GF-D8 (cell line): ENCODE measurements at regions not wholly inside any gene's neighbourhood (a gene's known extent, or its start where the extent isn't known, plus 50 kb on each side); places are given as distances from the start of the nearest gene placed in this dataset.

Experiments
- DNase-seq: peaks from one replicate; lab custom pipeline; 2025; lab: John Stamatoyannopoulos, UW

DNA sequence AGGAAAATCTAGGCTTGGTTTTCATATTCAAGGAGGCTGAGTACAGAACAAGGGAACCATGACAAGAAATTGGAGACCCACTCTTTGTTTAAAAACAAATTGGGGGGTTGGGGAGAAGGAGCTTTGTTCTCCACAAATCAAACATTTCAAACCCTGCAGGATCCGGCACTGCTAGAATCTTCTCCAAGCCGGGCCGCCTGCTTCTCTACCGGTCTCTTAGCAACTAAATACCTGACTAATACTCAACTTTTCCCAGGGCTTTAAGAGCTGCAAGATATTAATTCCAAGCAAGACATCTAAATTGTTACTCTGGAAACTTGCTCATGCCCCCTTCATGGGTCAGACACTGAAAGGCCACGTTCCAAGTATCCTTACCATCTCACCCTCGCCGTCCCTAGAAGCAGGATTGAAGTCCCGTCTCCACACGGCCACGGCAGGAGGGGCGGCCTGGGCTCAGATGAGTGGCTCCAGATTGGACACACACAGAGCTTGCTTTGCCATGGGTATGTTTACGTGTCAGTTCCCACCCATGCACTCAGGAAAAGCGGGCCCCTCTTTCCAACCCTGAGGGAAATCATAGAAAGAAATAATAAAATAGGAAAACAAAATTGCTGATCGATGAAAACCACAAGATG lies 126.4 kb upstream of the CDH4 start:
- no peak for DNase-seq

DNA sequence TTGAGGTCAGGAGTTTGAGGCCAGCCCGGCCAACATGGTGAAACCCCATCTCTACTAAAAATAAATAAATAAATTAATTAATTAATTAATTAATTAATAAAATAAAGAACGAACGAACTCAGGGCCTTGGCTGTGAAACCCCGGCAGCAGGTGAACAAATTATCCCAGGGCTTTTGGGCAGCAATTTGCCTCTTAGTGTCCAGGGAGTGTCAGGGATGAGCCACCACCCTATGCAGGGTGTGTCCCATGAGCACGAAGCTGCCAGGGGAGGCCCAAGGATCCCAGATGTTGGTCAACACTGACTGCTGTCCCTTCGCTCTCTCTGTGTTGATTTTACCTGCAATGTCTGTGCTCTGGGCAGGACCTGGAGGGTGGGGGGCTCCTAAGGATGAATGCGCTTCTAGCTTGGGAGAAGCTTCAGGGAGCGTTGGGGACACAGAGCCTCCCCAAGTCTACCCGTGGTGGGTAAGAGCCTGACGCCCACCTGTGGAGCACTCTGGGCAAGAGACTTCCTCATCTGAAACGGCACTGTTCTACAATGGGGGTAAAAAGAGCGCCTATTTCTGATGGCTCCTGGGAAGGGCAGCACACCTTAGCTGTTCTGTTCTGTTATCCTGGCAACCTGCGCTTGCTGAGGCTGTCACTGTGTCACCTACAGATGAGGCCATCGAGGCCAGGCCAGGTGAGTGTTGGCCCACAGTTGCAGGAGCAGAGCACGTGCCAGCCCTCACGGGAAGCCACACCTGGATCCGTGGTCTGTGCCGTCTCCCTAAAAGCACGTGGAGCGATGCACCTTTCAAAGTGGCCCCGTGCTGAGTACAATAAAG lies 125.5 kb upstream of the CDH4 start:
- no peak for DNase-seq

DNA sequence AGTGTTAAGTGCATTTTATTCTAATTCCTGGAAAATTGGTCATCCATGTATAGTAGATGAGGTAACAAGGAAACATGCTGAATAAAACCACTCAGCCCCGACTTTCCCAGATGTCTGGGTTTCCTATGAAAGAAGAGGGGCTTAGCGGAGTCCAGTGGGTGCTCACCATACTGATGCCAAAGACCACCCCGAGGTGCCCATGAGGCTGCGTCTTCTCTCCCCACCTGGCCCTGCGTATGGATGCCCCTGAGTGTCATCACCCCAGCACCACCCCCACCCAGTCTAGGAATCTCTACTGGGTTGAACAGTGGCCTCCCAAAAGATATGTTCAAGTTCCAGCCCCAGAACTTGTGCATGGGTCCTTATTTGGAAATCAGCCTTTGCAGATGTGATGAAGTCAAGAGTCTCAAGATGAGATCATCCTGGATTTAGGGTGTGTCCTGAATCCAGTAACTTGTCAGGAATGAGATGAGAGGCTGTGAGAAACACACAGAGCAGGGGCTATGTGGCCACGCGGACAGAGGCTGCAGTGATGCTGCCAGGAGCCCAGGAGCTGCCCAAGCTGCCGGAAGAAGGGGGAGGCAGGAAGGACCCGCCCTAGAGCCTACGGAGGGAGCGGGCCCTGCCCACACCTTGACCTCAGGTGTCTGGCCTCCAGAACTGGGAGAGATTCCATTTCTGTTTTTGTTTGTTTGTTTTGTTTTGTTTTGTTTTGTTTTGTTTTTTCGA lies 124.6 kb upstream of the CDH4 start:
- no peak for DNase-seq

DNA sequence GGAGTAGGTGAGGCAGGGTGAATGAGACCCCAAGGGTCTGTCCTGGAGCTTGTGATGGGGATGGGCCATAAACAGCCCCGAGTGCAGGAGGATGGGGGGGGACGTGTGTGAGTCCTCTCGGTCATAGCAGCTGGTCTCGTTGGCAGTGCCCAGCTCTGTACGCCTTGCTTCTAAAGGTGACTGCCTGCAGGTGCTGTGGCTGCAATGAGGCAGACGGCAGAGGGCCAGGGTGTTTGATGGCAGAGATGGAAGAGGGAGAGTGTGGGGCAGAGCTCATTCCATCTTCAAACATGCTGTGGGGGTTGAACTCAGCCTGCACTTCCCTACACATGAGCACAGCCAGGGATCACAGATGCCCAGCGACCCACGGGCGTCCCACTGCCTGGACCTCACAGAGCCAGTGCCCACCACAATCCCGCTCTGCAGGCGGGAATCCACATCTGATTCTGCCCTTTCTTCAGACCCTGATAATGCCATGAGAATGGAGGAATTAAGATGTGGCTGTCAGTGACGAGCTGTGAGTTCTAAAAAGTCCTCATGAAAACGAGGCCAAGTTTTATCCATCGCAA lies 123.3 kb upstream of the CDH4 start:
- no peak for DNase-seq

DNA sequence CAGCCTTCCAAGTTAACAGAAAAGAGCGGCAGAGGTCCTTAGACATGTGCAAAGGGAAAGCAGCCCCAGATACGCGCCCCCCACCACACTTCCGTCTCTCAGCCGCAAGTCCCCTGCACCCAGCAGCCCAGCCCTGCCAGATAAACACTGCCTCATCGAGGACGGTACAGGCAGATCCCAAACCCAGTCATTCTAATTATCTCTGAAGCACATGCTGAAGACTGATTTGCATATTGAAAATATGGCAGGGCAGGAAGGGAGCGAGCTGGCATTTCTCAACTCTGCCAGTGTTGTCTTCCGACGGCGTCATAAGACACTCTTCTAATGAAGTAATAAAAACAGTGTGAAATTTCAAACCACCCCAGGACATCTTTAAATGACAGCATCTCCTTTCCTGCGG lies 122.8 kb upstream of the CDH4 start:
- DNase-seq = no peak

DNA sequence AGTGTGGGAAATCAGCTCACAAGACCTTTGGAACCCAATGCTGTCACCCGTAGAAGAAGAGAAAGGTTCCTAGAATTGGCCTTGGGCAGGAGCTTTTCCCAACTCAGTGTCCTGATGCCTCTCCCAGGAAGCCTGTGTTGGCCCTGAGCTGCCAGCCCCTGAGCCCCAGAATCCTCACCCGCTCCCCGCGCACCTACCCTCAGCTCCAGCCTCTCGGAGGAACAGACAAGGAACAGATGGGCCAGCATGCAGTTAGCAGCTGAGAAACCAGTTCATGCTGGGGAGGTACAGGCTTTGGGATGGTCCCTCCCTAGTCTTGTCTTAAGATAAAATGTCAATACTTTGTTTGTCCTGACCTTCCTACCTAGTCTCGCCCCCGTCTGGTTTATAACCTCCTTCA lies 121.9 kb upstream of the CDH4 start:
- DNase-seq = no peak

DNA sequence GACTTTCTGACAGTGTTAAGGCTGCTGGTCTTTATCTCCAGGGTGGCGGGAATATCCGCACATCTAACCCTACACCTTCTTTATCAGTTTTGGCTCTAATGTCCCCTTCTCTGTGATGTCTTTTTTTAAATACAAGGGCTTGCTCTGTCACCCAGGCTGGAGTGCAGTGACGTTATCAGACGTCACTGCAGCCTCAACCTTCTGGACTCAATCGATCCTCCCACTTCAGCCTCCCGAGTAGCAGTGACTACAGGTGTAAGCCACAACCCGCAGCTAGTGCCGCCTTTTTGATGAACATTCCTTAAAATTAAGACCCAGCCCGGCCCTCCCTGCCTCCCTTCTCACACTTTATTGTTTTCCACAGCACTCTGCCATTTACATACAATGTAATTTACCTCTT lies 120.1 kb upstream of the CDH4 start:
- DNase-seq = no peak

DNA sequence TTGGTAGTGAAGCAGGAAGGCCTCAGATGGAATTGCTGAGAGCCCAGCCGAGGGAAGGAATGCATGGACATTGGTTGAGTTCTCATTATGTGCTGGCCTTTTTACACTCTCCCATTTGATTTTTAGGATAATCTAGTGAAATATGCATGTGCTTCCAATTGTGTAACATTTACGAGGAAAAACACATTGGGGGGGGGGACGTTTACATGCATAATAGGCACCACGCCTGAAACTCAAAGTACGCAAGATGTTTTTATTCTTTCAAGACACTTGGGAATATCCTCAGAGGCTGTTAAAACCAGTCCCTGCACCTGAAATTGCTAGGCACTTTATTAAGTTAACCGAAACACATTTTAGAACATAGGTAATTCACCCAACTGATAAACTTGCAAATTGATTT lies 118.5 kb upstream of the CDH4 start:
- DNase-seq = no peak

DNA sequence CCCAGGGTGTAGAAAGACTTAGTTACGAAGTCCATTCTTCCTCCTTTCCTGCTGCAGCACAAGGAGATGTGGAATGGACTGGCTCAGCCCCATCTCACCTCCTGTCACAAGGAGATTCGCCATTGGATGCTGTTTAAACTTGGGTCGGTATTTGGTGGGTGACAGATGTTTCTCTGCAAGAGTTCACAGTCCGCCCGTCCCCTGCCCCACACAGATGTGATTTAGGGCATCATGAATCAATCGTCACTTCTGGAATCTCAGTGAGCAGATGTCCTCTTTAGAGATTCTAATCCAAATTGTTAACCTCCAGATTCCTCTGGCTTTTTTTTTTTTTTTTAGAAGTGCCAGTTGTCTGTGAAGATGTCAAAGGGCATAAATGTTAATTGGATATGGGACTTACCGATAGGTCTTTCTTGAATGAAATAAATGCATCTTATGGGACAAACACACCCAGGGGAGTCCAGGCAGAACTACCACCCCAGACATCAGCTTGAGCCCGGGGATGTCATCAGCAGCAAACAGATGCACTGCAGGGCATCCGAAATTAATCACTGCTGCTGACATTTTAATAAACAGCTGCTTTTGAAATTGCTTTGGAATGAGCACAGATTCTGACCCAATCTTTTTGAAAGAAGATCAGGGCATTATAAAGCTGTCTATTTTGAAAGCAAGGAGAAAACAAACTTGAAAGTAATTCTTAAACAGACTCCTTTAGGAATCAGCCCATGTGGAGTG lies 117.6 kb upstream of the CDH4 start:
- DNase-seq = no peak

DNA sequence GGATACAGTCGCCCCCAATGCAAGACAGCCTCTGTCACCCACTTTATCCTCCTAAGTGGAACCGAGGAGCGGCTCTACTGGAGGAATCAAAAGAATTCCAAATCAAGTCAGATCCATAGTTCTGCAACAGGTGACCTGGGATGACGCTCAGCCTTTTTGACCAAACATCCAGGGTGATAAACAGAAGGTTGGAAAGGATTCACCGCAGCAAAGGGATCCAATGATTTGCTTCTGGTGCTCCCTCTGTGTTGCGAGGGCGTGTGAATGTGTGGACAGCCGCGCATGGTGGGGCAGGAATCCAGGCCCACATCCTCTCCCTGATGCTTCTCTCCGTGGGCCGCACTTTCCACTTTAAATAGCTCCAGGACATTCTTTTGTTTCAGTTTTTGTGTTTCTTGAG lies 116.8 kb upstream of the CDH4 start:
- DNase-seq = no peak

DNA sequence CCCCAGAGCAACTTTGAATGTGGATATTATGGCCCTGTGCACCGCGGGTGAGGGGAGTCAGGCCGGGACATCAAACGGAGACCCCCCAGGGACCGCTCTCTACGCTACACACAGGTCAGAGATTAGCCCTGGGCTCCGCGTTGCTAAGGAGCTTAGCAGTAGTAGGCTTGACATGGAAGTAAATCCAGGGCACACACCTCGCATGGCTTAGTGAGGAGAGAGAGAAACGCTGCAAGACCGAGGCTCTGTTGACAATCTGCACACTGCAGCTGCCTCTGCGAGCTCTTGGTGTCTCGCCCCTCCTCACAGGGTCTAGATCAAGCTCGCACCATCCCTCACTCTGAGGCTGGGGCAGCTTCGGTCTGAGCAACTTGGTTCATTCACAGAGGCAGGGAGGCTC lies 116.1 kb upstream of the CDH4 start:
- no peak for DNase-seq

DNA sequence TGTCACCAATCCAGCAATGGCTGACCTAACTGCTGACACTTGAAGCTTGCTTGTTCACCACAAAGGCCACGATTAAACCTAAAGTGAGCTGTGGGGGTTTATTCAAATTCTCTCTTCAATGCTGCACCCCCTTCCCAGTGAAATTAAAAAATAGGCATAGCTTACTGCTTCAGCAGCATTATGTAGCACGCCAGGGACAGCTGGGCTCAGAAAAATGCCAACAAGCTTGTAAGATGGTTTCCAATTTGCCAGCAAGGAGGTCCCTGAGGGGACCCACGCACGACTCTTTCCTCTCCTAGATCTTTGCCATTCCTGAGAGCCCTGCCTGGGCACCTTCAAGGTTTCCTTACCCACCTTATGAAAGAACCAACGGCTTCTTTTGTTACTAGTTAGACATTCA lies 113.5 kb upstream of the CDH4 start:
- no peak for DNase-seq

DNA sequence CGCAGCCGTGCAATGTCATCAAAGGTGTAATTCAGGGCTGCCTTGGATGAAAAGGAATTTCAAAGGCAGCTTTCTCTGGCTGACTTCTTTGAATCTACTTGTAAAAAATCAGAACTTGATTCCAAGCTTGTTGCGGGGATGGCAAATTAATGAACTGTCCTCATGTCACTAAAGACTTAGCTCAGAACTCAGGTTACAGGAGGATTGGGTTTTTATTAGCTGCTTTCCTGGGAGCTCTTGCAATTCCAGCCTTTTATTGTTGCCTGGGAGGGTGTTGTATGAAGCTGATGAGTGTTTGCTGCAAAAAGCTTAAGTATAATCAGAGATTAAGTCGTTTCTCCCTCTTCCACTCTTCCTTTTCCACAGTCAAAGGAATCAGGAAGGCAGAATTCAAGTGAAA lies 113.0 kb upstream of the CDH4 start:
- DNase-seq = no peak

DNA sequence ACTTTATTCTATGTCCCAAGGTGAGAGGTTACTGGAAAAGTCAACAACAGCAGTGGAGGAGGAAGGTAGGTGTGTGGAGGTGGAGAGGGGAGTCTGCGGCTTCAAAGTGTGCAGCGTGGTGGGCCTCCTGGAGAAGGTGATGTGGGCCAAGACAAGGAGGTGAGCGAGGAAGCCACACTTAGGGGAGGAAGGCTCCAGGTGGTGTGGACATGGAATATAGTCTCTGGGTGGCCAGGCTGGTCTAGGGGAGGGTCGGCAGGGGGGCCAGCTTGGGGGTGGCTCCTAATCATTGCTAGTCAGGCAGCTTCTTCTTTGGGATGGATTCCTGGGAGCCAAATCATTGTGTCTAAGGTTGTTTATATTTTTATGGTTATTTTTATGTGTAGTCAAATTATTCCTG lies 111.5 kb upstream of the CDH4 start:
- no peak for DNase-seq

DNA sequence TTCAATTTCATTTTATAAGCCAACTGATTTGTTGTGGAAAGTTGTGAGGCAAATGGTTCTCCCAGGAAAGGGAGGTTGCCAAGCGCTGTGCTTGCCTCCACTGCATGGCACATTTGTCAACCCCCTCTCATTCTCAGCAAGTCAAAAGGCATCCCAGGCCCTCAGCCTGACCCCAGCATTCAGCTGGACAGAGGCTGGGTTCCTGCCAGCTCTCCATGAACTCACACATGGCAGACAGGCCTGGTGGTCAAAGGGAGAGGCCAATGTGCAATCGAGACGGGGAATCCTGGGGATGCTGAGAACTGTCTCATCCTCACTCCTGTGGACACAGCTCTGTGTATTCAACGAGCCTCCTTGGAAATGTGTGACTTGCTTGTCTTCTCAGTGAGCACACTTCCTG lies 106.0 kb upstream of the CDH4 start:
- DNase-seq = no peak

DNA sequence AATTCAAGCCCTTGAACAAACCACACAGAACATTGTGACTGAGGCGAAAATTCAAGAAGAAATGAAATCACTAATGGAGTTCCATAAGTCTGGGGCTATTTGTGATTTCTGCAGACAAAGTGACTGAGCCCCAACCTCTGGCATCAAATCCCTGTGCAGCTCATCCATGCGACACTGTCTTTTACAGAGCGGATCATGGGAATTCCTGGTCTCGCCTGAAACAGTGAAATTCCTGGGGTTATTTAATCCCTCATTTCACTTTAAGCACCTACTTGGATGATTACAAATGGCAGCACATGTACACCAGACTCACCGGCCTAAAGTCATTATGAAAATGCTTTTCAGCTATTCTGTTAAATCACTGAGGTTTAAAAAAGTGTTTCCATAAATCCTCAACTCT lies 102.4 kb upstream of the CDH4 start:
- DNase-seq = no peak

DNA sequence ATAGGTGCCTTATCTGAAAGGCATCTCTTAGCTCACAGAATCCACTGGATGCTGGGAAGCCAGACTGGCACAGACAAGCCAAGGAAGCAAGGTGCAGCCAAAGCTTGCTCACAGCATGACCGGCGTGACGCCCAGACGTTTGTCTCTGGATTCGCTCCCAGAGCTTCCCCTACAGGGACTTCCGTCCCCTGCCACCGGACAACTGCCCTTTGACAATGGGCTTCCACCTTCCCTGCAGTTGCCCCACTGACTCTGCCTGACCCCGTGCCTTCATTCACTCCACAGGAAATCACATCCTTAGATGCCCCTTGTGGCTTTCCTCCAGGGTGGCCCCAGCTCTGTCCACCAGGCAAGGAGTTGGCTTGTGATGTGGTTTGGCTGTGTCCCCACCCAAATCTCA lies 94.8 kb upstream of the CDH4 start:
- no peak for DNase-seq

DNA sequence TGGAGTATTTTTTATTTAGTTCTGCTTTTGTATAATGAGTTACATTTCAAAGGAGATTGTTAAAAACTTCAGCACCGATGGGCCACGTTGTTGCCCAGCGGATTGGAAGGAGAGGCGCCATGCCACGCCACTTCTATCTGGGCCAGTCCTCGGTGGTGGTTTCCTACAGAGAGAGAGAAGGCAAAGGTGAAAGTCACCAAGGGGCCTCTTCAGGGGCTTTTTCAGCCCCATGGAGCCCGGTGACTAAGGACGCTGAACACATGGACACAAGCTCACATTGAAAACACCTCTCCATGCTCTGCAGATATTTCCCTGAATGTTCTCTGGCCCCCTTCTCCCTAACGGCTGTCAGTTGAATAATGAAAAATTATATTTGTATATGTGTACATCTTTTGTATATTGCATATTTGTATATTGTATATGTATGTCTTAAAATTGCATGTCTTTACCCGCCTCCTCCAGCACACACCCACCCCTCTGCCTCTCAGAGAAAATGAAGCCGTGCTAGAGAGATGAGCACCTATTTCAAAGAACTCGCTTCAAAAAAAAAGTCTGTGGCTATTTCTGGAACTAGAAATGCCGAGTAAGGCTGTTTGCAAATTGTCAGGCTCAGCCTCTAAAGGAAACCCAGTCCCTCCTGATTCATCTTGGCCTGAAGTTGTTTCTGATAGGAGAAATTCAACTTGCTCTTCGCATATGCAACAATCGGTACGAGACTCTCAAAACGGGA lies 91.9 kb upstream of the CDH4 start:
- no peak for DNase-seq

DNA sequence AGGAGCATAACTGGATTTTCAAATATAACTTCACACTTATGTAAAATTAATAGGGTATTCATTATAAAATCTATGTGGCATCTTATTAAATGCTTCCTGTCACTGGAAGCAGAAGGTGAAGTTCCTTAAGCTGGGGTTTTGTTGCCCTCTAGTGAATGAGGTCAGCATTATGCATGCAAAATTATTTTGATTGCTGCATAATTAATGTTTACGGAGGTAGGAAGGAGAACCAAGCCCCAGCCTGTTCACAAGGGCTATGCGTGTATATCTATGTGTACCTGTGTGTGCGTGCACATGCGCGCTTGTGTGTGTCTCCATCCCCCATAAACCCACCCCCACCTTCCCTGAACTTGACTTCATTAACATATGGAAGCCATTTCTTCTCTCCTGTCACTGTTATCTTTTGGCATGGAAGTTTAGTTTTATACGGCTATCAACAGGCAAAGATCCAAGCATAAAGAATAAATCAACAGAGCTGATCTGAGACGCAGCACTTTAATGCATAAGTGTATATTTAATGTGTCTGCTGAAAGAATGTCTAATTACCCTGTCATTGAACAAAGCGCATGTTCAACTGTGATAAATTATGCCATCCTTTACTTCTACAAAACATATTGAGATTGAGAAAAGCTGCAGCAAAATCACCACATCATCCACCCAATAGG lies 90.2 kb upstream of the CDH4 start:
- DNase-seq = no peak

DNA sequence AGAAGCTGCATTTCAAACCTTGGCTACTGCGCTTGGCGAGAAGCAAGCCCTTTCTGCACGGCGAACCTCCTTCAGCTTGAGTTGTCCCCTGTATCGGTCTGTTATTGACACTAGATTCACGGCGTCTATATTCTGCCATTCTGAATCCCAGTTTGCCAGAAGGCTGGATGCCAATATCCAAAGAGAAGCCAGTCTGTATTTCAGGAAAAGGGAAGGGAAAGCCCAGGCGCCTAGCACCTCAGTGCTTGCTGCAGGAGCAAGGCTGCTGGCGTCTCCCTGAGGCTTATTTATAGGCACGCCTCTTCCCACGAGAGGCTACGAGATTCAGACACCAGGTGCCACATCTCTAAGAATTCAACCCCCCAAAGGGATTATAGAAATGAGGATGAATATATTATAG lies 89.6 kb upstream of the CDH4 start:
- no peak for DNase-seq

DNA sequence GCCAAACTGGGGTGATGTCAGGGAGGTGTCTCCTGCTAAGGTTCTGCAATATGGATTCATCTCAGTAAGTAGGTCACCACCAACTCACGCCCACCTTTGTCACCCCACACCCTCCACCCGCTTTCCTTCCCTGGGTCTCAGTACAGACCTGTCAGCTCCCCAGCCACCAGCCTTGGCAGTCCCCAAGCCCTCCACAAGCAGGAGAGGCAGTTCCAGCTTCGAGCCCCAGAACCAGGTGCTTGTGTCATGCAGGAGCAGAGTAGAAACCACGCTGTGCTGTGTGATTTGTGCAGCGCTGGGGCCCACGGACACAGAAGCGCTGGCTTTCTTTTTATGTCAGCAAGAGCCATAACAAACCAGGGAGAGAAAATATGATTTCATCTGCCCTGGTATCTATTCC lies 89.0 kb upstream of the CDH4 start:
- DNase-seq = no peak
